Vagina (tissue), 2 donors: ENCODE measurements at regions not wholly inside any gene's neighbourhood (a gene's known extent, or its start where the extent isn't known, plus 50 kb on each side); places are given as distances from the start of the nearest gene placed in this dataset.

ENCODE experiments used
- DNase-seq, 2 donors: peaks; one replicate each; pipeline ENCODE4 v3.0.0-alpha.2; 2017; ENCODE audit errors: extremely low spot score in 2 of 2
- H3K27ac ChIP-seq: fragments of 200-600 bp; sonication (generic); one replicate; pipeline ENCODE4 v1.5.1; 2019
- H3K27me3 ChIP-seq: fragments of 200-600 bp; sonication (generic); one replicate; pipeline ENCODE4 v1.5.1; 2019
- H3K36me3 ChIP-seq, 2 donors: fragments of 200-600 bp; sonication (generic); one replicate each; pipeline ENCODE4 v1.5.1; 2017 to 2019
- H3K4me1 ChIP-seq: fragments of 200-600 bp; sonication (generic); one replicate; pipeline ENCODE4 v1.5.1; 2019
- H3K4me3 ChIP-seq, 2 donors: fragments of 200-600 bp; sonication (generic); 1 replicate in 1 of 2; 2 replicates in 1 of 2; pipeline ENCODE4 v1.5.1; 2016 to 2019
- H3K9me3 ChIP-seq: fragments of 200-600 bp; sonication (generic); one replicate; pipeline ENCODE4 v1.5.1; 2019
- POLR2A ChIP-seq, 2 donors: fragments of 450-650 bp; IDR thresholded peaks; one replicate each; pipeline ENCODE4 v1.6.1; 2017; ENCODE audit warnings: antibody characterized with exemption in 2 of 2, mild to moderate bottlenecking in 2 of 2, moderate library complexity in 2 of 2
- POLR2AphosphoS5 ChIP-seq, 2 donors: sonication (generic); formaldehyde crosslinking; IDR thresholded peaks; one replicate each; pipeline ENCODE4 v1.9.0; 2017; ENCODE audit warnings: antibody characterized with exemption in 2 of 2, mild to moderate bottlenecking in 2 of 2, low read depth in 1 of 2; ENCODE audit not compliant: insufficient read depth in 1 of 2
- intact Hi-C: fragments of 100-400 bp; cut with DNase I; formaldehyde crosslinking; loops from one replicate; pipeline ENCODE4 v1.15.1; 2023
- TF ChIP-seq, protein P1 (sequence below), 3 experiments: fragments of 450-650 bp in 2 of 3; fragments of 200-600 bp in 1 of 3; sonication (generic) in 1 of 3; IDR thresholded peaks; one replicate each; pipeline ENCODE4 v1.5.1; 2017 to 2019; ENCODE audit warnings: antibody characterized with exemption in 3 of 3, mild to moderate bottlenecking in 2 of 3, moderate library complexity in 2 of 3

DNA sequence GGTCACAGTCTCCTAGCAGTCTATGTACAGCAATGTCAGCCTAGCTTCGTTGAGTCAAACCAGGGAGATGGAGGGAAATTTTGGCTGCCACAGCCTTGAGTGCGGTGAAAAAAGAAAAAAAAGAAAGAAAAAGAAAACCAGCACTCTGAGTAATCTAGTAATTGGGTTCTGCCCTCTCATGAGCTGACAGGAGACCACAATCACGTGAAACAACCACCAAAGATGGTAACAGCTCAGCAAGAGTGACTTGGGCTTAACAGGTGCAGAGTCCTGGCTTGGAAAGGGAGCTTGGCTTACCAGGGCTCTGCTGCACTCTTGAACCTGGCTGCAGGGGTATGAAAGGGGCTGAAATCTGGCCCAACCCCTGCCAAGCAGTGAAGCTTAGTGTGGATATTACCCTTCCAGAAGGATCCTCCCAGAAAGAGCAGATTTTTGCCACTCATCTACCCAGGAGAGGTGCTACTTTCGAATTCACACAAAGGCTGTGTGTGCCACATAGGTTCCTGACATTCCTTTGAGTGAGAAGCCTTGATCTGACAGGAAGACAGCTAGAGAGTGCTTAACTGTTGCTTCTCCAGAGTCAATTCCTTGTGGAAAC lies 350.3 kb downstream of the PTTG2 start:
- H3K4me3 ChIP-seq, result no peak overlapping the region
- DNase-seq, result no peak
- no peaks in the 10 kb centered on the region for H3K27me3 ChIP-seq
- no peak for TF ChIP-seq POLR2A (IDR thresholded peaks at IDR 0.05)
- TF ChIP-seq, protein P1, sequence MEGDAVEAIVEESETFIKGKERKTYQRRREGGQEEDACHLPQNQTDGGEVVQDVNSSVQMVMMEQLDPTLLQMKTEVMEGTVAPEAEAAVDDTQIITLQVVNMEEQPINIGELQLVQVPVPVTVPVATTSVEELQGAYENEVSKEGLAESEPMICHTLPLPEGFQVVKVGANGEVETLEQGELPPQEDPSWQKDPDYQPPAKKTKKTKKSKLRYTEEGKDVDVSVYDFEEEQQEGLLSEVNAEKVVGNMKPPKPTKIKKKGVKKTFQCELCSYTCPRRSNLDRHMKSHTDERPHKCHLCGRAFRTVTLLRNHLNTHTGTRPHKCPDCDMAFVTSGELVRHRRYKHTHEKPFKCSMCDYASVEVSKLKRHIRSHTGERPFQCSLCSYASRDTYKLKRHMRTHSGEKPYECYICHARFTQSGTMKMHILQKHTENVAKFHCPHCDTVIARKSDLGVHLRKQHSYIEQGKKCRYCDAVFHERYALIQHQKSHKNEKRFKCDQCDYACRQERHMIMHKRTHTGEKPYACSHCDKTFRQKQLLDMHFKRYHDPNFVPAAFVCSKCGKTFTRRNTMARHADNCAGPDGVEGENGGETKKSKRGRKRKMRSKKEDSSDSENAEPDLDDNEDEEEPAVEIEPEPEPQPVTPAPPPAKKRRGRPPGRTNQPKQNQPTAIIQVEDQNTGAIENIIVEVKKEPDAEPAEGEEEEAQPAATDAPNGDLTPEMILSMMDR (IDR thresholded peaks at IDR 0.05), result no peak
- H3K9me3 ChIP-seq, result no peaks in the 10 kb centered on the region
- H3K36me3 ChIP-seq, result no peaks in the 10 kb centered on the region
- no peak overlapping the region for H3K27ac ChIP-seq
- peaks cover 17% of the 10 kb centered on the region for H3K4me1 ChIP-seq
- intact Hi-C loops, result no loop called here

DNA sequence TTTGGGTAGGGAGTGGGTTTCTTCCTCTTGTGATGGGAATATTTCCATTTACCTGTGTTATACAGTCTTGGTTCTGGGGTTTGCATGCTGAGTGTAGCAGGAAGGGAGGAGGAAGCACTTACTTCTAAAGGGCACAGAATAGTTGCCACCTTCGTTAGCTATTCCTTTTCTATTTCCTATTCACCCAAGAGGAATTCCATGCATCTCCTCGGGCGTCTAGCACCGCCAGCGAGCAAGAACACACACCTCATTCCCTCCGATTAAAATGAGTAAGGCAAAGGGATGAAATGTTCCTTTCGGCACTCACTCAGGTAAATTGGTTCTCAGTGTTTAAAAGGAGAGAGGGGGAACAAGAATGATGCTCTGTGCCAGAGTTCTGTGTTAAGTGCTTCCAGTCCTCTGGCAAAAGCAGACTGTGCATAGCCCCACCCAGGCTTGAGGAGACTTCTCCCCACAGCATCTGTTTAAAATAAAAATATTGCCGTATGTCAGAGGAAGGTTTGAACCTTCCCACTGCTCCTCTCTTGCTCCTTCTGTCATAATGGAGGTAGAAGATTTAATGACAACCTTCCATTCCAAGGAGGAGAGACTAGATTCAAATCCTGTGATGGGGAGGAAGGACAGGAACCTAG lies 351.4 kb downstream of the PTTG2 start:
- Histone ChIP-seq H3K27ac (no peak overlapping the region), H3K4me3 (no peak overlapping the region), H3K4me1 (peaks cover 17% of the 10 kb centered on the region), H3K9me3 (no peaks in the 10 kb centered on the region), H3K27me3 (no peaks in the 10 kb centered on the region), H3K36me3 (no peaks in the 10 kb centered on the region)
- intact Hi-C loops, result no loop called here
- TF ChIP-seq POLR2AphosphoS5 (IDR thresholded peaks at IDR 0.05; ENCODE audit: insufficient read depth in 1 of 2, low read depth in 1 of 2) (no peak), POLR2A (IDR thresholded peaks at IDR 0.05) (no peak)
- TF ChIP-seq, protein P1 (IDR thresholded peaks at IDR 0.05), result no peak
- DNase-seq, result no peak

DNA sequence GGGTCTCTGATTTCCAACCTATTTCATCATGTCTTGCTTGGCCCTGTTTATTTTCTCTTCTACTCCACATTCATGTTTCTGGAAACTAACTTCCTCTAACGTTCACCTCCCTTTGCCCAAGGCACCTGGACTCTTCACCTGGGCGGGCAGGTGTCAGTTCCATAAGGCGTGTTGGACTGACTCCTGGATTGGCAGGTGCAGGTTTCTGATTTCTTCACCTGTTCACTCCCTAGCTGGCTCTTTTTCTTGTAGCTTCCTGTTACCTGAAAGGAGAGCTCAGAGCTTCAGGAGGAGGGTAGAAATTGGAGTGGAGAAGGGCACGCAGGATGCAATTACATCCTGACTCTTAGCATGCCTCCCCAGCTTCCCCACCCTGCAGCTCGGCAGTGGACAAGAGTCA lies 350.8 kb upstream of the KLF3 start:
- Histone ChIP-seq H3K27ac (no peak overlapping the region), H3K4me3 (no peak overlapping the region), H3K36me3 (no peaks in the 10 kb centered on the region), H3K9me3 (no peaks in the 10 kb centered on the region), H3K4me1 (peaks cover 24% of the 10 kb centered on the region), H3K27me3 (no peaks in the 10 kb centered on the region)
- intact Hi-C loops, result no loop called here
- DNase-seq, result no peak
- TF ChIP-seq, protein P1 (IDR thresholded peaks at IDR 0.05), result no peak
- TF ChIP-seq POLR2AphosphoS5 (IDR thresholded peaks at IDR 0.05; ENCODE audit: insufficient read depth in 1 of 2, low read depth in 1 of 2), result no peak
- TF ChIP-seq POLR2A (IDR thresholded peaks at IDR 0.05), result no peak

DNA sequence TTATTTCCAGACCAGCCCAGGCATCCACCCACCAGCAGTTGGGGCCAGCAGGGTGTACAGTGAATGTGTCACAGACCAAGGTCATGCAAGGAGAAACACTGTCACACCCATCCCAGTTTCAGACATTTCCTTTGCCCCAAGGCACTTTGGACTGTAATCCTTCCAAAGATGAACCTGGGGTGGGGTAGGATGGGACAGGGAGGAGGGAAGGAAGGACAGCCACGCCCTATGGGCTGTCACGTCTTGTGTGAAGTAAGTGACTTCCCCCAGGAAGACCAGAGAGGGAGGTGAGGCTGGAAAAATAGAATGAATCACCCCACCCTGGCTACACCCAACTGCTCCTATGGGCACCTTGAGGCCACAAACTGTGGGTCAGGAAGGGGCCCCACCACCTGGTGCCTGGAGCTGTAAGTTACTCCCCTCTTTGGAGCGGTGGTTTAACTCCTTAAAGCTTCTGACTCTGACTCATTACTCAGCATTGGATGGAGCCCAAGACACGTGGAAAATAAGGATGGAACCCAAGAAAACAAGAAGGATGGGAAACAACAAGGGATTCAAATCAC lies 349.9 kb upstream of the KLF3 start:
- intact Hi-C loops, result no loop called here
- H3K4me1 ChIP-seq, result peaks cover 31% of the 10 kb centered on the region
- H3K36me3 ChIP-seq, result no peaks in the 10 kb centered on the region
- no peak for TF ChIP-seq POLR2AphosphoS5 (IDR thresholded peaks at IDR 0.05; ENCODE audit: insufficient read depth in 1 of 2, low read depth in 1 of 2)
- TF ChIP-seq POLR2A (IDR thresholded peaks at IDR 0.05), result no peak
- TF ChIP-seq, protein P1 (IDR thresholded peaks at IDR 0.05), result no peak
- peak overlapping the region; percentile 33 for H3K27ac ChIP-seq
- no peaks in the 10 kb centered on the region for H3K9me3 ChIP-seq
- no peak overlapping the region for H3K4me3 ChIP-seq
- H3K27me3 ChIP-seq, result no peaks in the 10 kb centered on the region
- DNase-seq, result no peak

DNA sequence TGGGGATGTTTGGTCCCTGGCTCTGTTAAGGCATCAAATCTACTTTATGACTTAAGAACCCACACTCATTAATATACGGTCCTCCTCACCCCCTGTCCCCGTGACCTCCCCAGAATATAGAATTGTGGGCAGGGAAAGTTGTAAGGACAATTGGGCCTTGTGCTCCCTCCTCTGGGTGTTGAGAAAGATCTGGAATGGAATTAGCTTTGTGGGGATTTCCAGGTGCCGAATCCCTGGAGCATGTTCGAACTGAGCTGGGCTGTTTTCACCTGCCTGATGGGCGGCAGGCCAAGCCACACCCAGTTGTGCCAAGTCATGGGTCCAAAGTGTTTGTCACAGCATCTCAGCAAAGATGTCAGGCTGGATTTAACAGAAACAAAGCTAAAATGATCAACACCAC lies 349.3 kb upstream of the KLF3 start:
- Histone ChIP-seq H3K4me1 (peaks cover 37% of the 10 kb centered on the region), H3K9me3 (no peaks in the 10 kb centered on the region), H3K27ac (peak overlapping the region; percentile 33), H3K27me3 (no peaks in the 10 kb centered on the region), H3K36me3 (no peaks in the 10 kb centered on the region), H3K4me3 (no peak overlapping the region)
- DNase-seq, result no peak
- TF ChIP-seq POLR2A (IDR thresholded peaks at IDR 0.05), result no peak
- TF ChIP-seq, protein P1 (IDR thresholded peaks at IDR 0.05), result no peak
- no peak for TF ChIP-seq POLR2AphosphoS5 (IDR thresholded peaks at IDR 0.05; ENCODE audit: insufficient read depth in 1 of 2, low read depth in 1 of 2)
- intact Hi-C loops, result loop anchor here (5.0 kb wide), 1 partner anchor 348 kb away; the partner anchor contains the start of gene KLF3
